Psoas muscle (tissue), 7 donors: ENCODE measurements at regions not wholly inside any gene's neighbourhood (a gene's known extent, or its start where the extent isn't known, plus 50 kb on each side); places are given as distances from the start of the nearest gene placed in this dataset.

Experiments
- ATAC-seq, 4 donors: fragments of 200-7000 bp; cut with Tn5 transposase; one replicate each; pipeline ENCODE4 v1.9.1; 2020; ENCODE audit warnings: moderate library complexity in 3 of 4, mild to moderate bottlenecking in 2 of 4
- DNase-seq, 2 donors: peaks; one replicate each; pipeline ENCODE4 v3.0.0-alpha.2; 2020
- H3K27ac ChIP-seq: fragments of 200-600 bp; one replicate; pipeline ENCODE4 v1.8.0; 2022
- H3K27me3 ChIP-seq, 3 donors: fragments of 200-600 bp in 1 of 3; one replicate each; pipeline versions ENCODE4 v1.6.1 to v1.8.0; 2013 to 2022; ENCODE audit warnings: low read length in 2 of 3, mild to moderate bottlenecking in 2 of 3, moderate library complexity in 1 of 3; ENCODE audit not compliant: insufficient read depth in 3 of 3
- H3K36me3 ChIP-seq, 2 donors: fragments of 200-600 bp in 1 of 2; one replicate each; pipeline versions ENCODE4 v1.6.1 to v1.8.0; 2013 to 2022; ENCODE audit warnings: low read depth in 1 of 2, mild to moderate bottlenecking in 1 of 2, moderate library complexity in 1 of 2; ENCODE audit not compliant: insufficient read depth in 1 of 2
- H3K4me1 ChIP-seq: fragments of 200-600 bp; one replicate; pipeline ENCODE4 v1.8.0; 2022
- H3K4me3 ChIP-seq: fragments of 200-600 bp; one replicate; pipeline ENCODE4 v1.8.0; 2022; ENCODE audit warnings: mild to moderate bottlenecking
- H3K9me3 ChIP-seq: fragments of 200-600 bp; one replicate; pipeline ENCODE4 v1.8.0; 2022
- WGBS, 3 donors: extraction: QIAGEN DNeasy Blood & Tissue Kit; methylation state at CpG; one replicate each; pipeline versions ENCODE4 v1.1.6 to v1.1.7; 2013; 5-methylcytosine and 5-hydroxymethylcytosine counted together
- intact Hi-C, 2 donors: fragments of 100-400 bp; cut with DNase I; formaldehyde crosslinking; loops; one replicate each; pipeline versions ENCODE4 v1.11.0 to v1.14.2; 2022
- TF ChIP-seq, protein P1 (sequence below): fragments of 200-600 bp; IDR thresholded peaks from one replicate; pipeline ENCODE4 v1.8.0; 2022; ENCODE audit warnings: antibody characterized with exemption
- donor health status: healthy with polysubstance abuse.
- donor health status: DM: no; HTN: no; CAD: no; lungs with moderate emphysema.
- donor health status: Bipolar disorder and iron deficiency.
- donor health status: healthy.
- donor health status: DM: yes; HTN: yes; CAD: no.
- donor health status: DM: no; HTN: no; CAD: no.
- donor health status: DM: yes; HTN: yes; CAD: no.

DNA sequence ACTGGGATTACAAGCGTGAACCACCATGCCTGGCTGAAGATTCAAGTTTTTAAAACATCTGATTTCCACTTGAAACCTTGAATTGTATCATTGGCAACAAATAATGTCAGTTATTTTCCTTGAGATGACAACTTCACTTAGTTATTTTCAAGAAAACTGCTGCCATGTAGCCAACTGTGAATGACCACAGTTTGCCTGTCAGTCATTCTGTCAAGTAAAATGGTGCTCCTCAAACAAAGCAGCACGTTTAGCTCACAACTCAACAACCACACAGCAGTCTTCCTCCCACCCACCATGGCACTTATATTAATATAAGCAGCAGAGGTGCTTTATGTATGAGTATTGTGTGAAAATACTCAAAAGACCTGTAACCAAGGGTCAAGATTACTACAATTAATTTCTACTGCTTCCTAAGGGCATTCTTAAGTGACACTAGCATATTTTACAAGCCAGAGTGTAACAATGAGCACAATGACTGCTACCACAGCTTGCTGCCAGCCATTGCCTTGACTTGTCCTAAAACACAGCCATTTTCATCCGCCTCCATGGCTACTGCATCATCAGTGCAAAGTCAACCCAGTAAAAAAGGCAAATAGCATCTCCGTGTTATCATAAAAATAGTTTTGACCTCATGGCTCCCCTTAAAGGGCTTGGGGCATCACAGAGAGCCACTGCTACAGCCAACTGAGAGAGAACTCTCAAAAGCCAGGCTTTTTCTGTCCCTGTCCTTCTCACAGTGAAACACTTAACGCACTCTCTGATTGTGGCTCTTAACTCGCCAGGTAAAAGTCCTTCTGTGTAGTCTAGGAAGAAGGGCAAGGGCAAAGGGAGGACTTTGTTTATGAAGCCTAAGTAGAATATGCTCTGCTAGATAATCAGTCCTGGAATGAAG lies 96.4 kb upstream of the TAB2 start:
- Histone ChIP-seq H3K9me3 (no peaks in the 10 kb centered on the region), H3K36me3 (no peaks in the 10 kb centered on the region), H3K27me3 (no peaks in the 10 kb centered on the region), H3K4me1 (peaks cover 8% of the 10 kb centered on the region), H3K4me3 (no peak overlapping the region), H3K27ac (no peak overlapping the region)
- TF ChIP-seq, protein P1, sequence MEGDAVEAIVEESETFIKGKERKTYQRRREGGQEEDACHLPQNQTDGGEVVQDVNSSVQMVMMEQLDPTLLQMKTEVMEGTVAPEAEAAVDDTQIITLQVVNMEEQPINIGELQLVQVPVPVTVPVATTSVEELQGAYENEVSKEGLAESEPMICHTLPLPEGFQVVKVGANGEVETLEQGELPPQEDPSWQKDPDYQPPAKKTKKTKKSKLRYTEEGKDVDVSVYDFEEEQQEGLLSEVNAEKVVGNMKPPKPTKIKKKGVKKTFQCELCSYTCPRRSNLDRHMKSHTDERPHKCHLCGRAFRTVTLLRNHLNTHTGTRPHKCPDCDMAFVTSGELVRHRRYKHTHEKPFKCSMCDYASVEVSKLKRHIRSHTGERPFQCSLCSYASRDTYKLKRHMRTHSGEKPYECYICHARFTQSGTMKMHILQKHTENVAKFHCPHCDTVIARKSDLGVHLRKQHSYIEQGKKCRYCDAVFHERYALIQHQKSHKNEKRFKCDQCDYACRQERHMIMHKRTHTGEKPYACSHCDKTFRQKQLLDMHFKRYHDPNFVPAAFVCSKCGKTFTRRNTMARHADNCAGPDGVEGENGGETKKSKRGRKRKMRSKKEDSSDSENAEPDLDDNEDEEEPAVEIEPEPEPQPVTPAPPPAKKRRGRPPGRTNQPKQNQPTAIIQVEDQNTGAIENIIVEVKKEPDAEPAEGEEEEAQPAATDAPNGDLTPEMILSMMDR: no peak
- 89 to 90% (median 90%) methylated on average over 6 of the region's 6 CpGs for WGBS, 3 donors
- no peak for ATAC-seq
- intact Hi-C loops: no loop called here
- no peak for DNase-seq

DNA sequence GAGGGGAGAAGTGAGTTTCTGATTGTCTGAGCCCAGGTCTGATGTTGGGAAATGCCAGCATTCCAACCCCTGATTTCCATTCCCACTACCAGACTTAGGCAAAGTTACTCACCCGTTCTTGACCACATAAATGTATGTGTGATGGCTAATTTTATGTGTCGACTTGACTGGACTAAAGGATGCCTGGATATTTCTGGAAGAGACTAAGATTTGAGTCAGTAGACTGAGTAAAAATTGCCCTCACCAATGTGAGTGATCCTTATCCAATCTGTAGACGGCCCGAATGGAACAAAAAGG lies 95.8 kb upstream of the TAB2 start:
- DNase-seq (no peak), ATAC-seq (no peak)
- TF ChIP-seq, protein P1: no peak
- Histone ChIP-seq H3K4me3 (no peak overlapping the region), H3K9me3 (no peaks in the 10 kb centered on the region), H3K27me3 (no peaks in the 10 kb centered on the region), H3K4me1 (peaks cover 8% of the 10 kb centered on the region), H3K36me3 (no peaks in the 10 kb centered on the region), H3K27ac (no peak overlapping the region)
- intact Hi-C loops: no loop called here
- 92 to 97% (median 94%) methylated on average over 4 of the region's 4 CpGs for WGBS, 3 donors

DNA sequence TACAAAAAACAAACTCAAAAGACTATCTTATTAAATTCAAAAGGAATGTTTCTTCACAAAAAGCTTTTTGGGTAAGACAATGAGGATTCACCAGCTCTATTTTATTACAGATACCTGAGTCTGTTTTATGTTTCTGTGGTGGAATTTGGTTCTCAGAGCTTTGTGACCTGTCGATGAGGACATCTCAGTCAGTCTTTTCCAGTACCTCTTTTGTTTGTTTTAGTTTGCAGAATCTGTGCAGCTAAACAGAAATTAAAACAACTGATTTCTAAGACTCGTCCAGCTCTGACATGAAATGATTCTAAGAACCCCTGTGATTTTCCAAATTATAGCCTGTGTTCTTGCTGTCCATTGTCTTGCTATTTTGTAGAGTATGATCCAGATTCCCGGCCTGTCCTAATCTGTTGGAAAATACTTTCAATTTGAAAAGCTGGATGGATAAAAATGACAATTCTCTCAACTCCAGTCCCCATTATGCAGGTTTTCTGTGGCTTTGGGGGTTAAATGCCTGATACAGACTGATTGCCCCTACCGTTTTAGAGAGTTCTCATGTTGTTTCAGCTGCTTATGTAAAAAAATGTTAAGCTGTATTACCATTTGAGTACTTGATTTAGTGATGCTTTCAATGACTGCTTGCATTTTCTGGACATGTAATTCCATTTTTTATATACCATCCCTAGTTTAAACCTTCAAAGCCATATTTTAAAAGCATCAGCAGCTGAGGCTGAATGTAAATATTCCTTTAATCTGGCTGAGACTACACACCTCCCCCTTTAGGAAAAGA lies 94.2 kb upstream of the TAB2 start:
- Histone ChIP-seq H3K36me3 (no peaks in the 10 kb centered on the region), H3K4me1 (peaks cover 8% of the 10 kb centered on the region), H3K9me3 (no peaks in the 10 kb centered on the region), H3K4me3 (no peak overlapping the region), H3K27me3 (no peaks in the 10 kb centered on the region), H3K27ac (no peak overlapping the region)
- ATAC-seq: no peak
- no peak for DNase-seq
- intact Hi-C loops: no loop called here
- TF ChIP-seq, protein P1: no peak
- 55 to 60% (median 57%) methylated on average over 4 of the region's 4 CpGs for WGBS, 3 donors

DNA sequence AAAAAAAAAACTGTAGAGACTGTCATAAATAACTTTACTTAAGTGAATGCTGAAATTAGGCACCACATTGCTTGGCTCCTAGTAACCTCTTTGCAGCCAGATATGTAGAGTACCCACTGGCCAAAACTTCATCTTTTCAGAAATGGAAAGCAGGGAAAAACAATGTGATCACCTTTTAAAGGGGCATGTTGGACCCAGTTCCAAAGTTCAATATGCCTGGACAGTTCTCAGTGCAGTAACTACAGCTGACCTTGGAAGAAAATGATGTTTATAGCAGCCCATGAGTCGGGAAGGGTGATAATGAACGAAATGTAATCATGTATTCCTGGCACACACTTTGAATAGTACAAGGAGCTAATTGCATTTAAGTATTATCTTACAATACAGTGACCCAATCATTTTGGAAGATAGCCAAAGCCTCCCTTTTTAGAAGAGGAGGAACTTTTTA lies 93.6 kb upstream of the TAB2 start:
- H3K36me3 ChIP-seq: no peaks in the 10 kb centered on the region
- H3K9me3 ChIP-seq: no peaks in the 10 kb centered on the region
- DNase-seq: no peak
- 8 to 23% (median 12%) methylated on average over 2 of the region's 2 CpGs for WGBS, 3 donors
- H3K4me1 ChIP-seq: peaks cover 8% of the 10 kb centered on the region
- no peaks in the 10 kb centered on the region for H3K27me3 ChIP-seq
- ATAC-seq: no peak
- TF ChIP-seq, protein P1: no peak
- H3K4me3 ChIP-seq: no peak overlapping the region
- no peak overlapping the region for H3K27ac ChIP-seq
- intact Hi-C loops: no loop called here
